Esophagus squamous epithelium (tissue), 5 donors: ENCODE measurements at regions not wholly inside any gene's neighbourhood (a gene's known extent, or its start where the extent isn't known, plus 50 kb on each side); places are given as distances from the start of the nearest gene placed in this dataset.

Experiments
- DNase-seq: peaks from one replicate; lab custom pipeline; 2025; lab: John Stamatoyannopoulos, UW
- H3K27ac ChIP-seq, 4 donors: fragments of 200-600 bp; sonication (generic); one replicate each; pipeline ENCODE4 v1.5.1; 2016 to 2019; ENCODE audit warnings: mild to moderate bottlenecking in 1 of 4
- H3K27me3 ChIP-seq, 4 donors: fragments of 200-600 bp; sonication (generic); 1 replicate in 3 of 4; 2 replicates in 1 of 4; pipeline versions ENCODE4 v1.5.1 to v1.6.0; 2017 to 2021; ENCODE audit warnings: antibody characterized with exemption in 1 of 4
- H3K36me3 ChIP-seq, 3 donors: fragments of 200-600 bp; sonication (generic); one replicate each; pipeline ENCODE4 v1.5.1; 2016 to 2019
- H3K4me1 ChIP-seq, 3 donors: fragments of 200-600 bp; sonication (generic); one replicate each; pipeline ENCODE4 v1.5.1; 2017 to 2019
- H3K4me3 ChIP-seq, 4 donors: fragments of 200-600 bp; sonication (generic); 1 replicate in 3 of 4; 2 replicates in 1 of 4; pipeline ENCODE4 v1.5.1; 2016 to 2019; ENCODE audit warnings: mild to moderate bottlenecking in 2 of 4, moderate library complexity in 1 of 4
- H3K9me3 ChIP-seq, 3 donors: fragments of 200-600 bp; sonication (generic); one replicate each; pipeline ENCODE4 v1.5.1; 2016 to 2019
- POLR2A ChIP-seq, 4 donors: fragments of 450-650 bp; IDR thresholded peaks; one replicate each; pipeline ENCODE4 v1.6.1; 2017; ENCODE audit warnings: antibody characterized with exemption in 4 of 4, mild to moderate bottlenecking in 4 of 4, moderate library complexity in 3 of 4
- WGBS, 2 donors: methylation state at CpG; one replicate each; pipeline ENCODE4 v1.1.5; 2018; 5-methylcytosine and 5-hydroxymethylcytosine counted together
- intact Hi-C: fragments of 100-400 bp; cut with DNase I; formaldehyde crosslinking; loops from one replicate; pipeline ENCODE4 v1.15.0; 2022
- TF ChIP-seq, protein P1 (sequence below), 6 experiments: fragments of 450-650 bp in 4 of 6; fragments of 200-600 bp in 2 of 6; sonication (generic) in 2 of 6; IDR thresholded peaks; one replicate each; pipeline ENCODE4 v1.5.1; 2016 to 2019; ENCODE audit warnings: antibody characterized with exemption in 6 of 6, mild to moderate bottlenecking in 4 of 6, moderate library complexity in 4 of 6
- donor health status: DM: yes; HTN: yes; CAD: no.

DNA sequence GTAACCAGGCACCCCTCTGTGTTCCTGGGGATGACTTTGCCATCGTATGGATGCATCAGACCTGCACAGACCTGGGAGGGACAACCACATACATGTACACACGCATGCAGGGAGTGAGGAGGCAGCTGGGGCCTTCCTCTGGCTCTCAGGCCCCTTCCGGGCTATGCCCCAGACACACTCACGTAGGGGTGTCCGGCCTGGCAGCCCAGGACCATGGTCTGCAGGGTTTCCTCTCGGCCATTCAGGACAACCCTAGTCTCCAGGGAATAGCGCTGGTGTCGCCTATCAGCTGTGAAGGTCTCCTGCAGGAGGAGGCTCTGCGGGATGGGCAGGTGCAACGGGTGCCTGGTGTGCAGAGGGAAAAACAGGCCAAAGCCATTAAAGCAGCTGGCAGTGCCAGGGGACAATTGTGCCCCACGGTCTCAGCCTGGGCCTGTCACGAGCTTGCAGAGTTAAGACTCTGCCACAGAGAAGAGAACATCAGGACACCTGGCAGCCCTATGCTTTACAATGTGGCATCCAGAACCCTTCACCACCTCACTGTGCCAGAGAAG is 101.4 kb downstream of the RMI2 start:
- H3K27me3 ChIP-seq, result no peaks in the 10 kb centered on the region
- DNase-seq, result no peak
- no peak overlapping the region for H3K27ac ChIP-seq
- TF ChIP-seq, protein P1, sequence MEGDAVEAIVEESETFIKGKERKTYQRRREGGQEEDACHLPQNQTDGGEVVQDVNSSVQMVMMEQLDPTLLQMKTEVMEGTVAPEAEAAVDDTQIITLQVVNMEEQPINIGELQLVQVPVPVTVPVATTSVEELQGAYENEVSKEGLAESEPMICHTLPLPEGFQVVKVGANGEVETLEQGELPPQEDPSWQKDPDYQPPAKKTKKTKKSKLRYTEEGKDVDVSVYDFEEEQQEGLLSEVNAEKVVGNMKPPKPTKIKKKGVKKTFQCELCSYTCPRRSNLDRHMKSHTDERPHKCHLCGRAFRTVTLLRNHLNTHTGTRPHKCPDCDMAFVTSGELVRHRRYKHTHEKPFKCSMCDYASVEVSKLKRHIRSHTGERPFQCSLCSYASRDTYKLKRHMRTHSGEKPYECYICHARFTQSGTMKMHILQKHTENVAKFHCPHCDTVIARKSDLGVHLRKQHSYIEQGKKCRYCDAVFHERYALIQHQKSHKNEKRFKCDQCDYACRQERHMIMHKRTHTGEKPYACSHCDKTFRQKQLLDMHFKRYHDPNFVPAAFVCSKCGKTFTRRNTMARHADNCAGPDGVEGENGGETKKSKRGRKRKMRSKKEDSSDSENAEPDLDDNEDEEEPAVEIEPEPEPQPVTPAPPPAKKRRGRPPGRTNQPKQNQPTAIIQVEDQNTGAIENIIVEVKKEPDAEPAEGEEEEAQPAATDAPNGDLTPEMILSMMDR (IDR thresholded peaks at IDR 0.05), result no peak
- no peak for TF ChIP-seq POLR2A (IDR thresholded peaks at IDR 0.05)
- H3K9me3 ChIP-seq, result peaks cover 0 to under 1% (median 0%) of the 10 kb centered on the region in 3 donors
- H3K4me1 ChIP-seq, result no peaks in the 10 kb centered on the region
- no peak overlapping the region for H3K4me3 ChIP-seq
- intact Hi-C loops, result no loop called here
- 83 to 90% methylated on average over 2 to 9 of the region's 12 CpGs for WGBS, 2 donors
- H3K36me3 ChIP-seq, result no peaks in the 10 kb centered on the region

DNA sequence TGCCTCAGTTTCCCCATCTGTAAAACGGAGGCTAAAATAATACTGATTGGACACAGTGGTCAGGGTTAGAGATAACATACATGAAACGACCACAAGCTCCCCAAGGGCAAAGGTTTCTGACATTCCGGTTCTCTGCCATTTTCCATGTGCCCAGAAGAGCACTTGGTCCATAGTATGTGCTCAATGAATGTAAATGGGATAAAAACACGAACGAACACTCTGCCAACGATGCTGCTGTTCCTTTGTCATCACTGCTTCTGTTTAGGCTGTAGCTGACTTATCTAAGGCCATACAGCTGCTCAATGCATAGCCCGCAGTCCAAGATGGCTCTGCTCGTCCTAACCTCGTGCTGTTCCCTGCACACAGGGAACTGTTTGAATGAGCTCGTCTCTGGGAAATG is 102.0 kb downstream of the RMI2 start:
- H3K27ac ChIP-seq, result no peak overlapping the region
- H3K4me1 ChIP-seq, result peaks cover 0 to 2% (median 2%) of the 10 kb centered on the region in 3 donors
- no peaks in the 10 kb centered on the region for H3K9me3 ChIP-seq
- H3K27me3 ChIP-seq, result no peaks in the 10 kb centered on the region
- no peak for TF ChIP-seq POLR2A (IDR thresholded peaks at IDR 0.05)
- TF ChIP-seq, protein P1 (IDR thresholded peaks at IDR 0.05), result no peak
- DNase-seq, result no peak
- 85 to 86% methylated on average over 9 to 10 of the region's 10 CpGs for WGBS, 2 donors
- no peak overlapping the region for H3K4me3 ChIP-seq
- no peaks in the 10 kb centered on the region for H3K36me3 ChIP-seq
- intact Hi-C loops, result no loop called here

DNA sequence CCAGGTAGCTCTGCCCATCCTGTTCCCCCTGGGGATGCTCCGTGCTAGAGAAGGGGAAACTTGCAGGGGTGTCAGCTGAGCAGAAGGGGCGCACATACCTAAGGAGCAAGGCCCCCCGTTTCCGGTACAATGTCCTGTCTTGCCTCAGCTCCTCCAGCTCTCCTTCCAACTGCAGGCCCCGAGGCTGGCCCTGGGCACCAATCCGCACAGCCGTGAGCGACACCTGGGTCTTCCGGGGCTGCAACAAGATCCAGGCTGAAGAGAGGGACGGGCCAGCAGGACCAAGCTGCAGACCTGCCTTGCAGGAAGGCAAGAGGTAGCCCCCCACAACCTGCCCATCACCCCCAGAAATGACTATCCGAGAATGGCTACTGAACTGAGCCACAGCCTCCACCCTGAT is 102.6 kb downstream of the RMI2 start:
- no peak overlapping the region for H3K27ac ChIP-seq
- 77 to 80% methylated on average over 2 to 7 of the region's 11 CpGs for WGBS, 2 donors
- no peaks in the 10 kb centered on the region for H3K9me3 ChIP-seq
- H3K4me1 ChIP-seq, result peaks cover 0 to 7% (median 4%) of the 10 kb centered on the region in 3 donors
- TF ChIP-seq, protein P1 (IDR thresholded peaks at IDR 0.05), result no peak
- TF ChIP-seq POLR2A (IDR thresholded peaks at IDR 0.05), result no peak
- H3K27me3 ChIP-seq, result no peaks in the 10 kb centered on the region
- H3K4me3 ChIP-seq, result no peak overlapping the region
- no peaks in the 10 kb centered on the region for H3K36me3 ChIP-seq
- DNase-seq, result no peak
- intact Hi-C loops, result no loop called here

DNA sequence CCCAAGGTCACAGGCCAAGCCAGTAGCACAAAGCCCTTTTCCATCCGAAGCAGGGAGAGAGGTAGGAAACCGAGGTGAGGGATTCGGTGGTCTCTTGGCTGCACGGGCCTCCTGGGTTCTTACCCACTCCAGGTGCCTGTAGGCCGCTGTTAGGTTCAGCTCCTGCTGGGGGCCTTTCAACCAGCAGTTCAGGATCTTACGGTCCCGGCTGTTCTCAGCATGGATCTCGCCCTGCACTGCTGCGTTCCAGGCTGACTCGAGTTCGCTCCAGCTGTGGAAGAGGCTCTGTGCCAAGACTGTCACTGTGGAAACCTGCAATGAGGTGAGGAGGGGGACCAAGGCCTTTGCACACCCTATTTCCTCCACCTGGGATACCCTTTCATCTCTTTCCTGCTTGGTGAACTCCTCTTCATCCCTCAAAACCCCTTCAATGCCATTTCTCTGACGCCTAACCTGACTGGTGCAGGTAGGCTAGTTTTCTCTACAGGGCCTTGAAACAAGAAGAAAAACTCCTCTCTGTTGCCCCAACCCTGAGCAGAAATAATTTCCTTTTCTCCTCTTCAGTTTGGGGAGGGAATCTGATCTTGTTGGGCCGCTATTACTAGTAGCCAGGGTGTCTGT is 103.6 kb downstream of the RMI2 start:
- H3K36me3 ChIP-seq, result no peaks in the 10 kb centered on the region
- intact Hi-C loops, result no loop called here
- H3K4me1 ChIP-seq, result peaks cover 0 to 16% (median 4%) of the 10 kb centered on the region in 3 donors
- no peak for TF ChIP-seq POLR2A (IDR thresholded peaks at IDR 0.05)
- TF ChIP-seq, protein P1 (IDR thresholded peaks at IDR 0.05), result no peak
- no peak overlapping the region for H3K4me3 ChIP-seq
- DNase-seq, result no peak
- no peaks in the 10 kb centered on the region for H3K9me3 ChIP-seq
- no peak overlapping the region for H3K27ac ChIP-seq
- H3K27me3 ChIP-seq, result no peaks in the 10 kb centered on the region
- 83% methylated on average over 12 to 13 of the region's 13 CpGs for WGBS, 2 donors

DNA sequence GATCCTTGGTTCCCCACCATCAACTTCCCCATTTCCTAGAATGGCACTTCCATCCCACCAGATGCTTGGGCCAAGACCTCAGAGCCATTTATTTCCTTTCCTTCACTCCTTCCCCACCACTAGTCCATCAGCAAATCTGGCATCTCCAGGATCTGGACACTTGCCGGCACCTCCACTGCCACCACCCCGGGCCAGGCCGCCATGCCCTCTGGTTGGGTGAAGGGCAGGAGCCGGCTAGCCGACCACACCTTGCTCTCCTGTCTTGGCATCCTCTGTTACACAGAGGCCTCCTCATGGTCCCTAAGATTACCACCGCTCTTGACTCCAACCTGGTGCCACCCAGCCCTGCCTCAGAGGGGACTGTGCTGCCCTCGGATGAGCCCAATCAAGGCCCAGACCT is 104.5 kb downstream of the RMI2 start:
- no peak for TF ChIP-seq POLR2A (IDR thresholded peaks at IDR 0.05)
- TF ChIP-seq, protein P1 (IDR thresholded peaks at IDR 0.05), result no peak
- Histone ChIP-seq H3K27ac (no peak overlapping the region), H3K4me3 (no peak overlapping the region), H3K36me3 (no peaks in the 10 kb centered on the region), H3K27me3 (no peaks in the 10 kb centered on the region), H3K9me3 (no peaks in the 10 kb centered on the region), H3K4me1 (peaks cover 0 to 16% (median 4%) of the 10 kb centered on the region in 3 donors)
- intact Hi-C loops, result no loop called here
- 91 to 93% methylated on average over 7 of the region's 7 CpGs for WGBS, 2 donors
- DNase-seq, result no peak
